ENCODE measurements at regions not wholly inside any gene's neighbourhood (a gene's known extent, or its start where the extent isn't known, plus 50 kb on each side); places are given as distances from the start of the nearest gene placed in this dataset.

GRCh38 chr13:62598708-62599107, 1183.1 kb upstream of the PCDH20 start:
- H3K4me1 ChIP-seq (ENCODE audit: control insufficient read depth, insufficient read depth, low read length) = no peaks in the 10 kb centered on the region
- H3K4me3 ChIP-seq (ENCODE audit: low read depth, low read length) = no peak overlapping the region
- no peaks in the 10 kb centered on the region for H3K27me3 ChIP-seq (ENCODE audit: control insufficient read depth, insufficient read depth, low read length)
- H3K36me3 ChIP-seq (ENCODE audit: control insufficient read depth, insufficient read depth, low read length) = no peaks in the 10 kb centered on the region
- no peak overlapping the region for H3K27ac ChIP-seq (ENCODE audit: low read depth, low read length)
- no peak overlapping the region for H3K9ac ChIP-seq (ENCODE audit: low read depth, low read length)
- H3K9me3 ChIP-seq (ENCODE audit: control insufficient read depth, insufficient read depth, low read length) = no peaks in the 10 kb centered on the region

GRCh38 chr13:62595976-62596375, 1180.3 kb upstream of the PCDH20 start:
- Histone ChIP-seq H3K9me3 (ENCODE audit: control insufficient read depth, insufficient read depth, low read length) (no peaks in the 10 kb centered on the region), H3K36me3 (ENCODE audit: control insufficient read depth, insufficient read depth, low read length) (no peaks in the 10 kb centered on the region), H3K4me3 (ENCODE audit: low read depth, low read length) (no peak overlapping the region), H3K27me3 (ENCODE audit: control insufficient read depth, insufficient read depth, low read length) (no peaks in the 10 kb centered on the region), H3K4me1 (ENCODE audit: control insufficient read depth, insufficient read depth, low read length) (no peaks in the 10 kb centered on the region), H3K27ac (ENCODE audit: low read depth, low read length) (no peak overlapping the region), H3K9ac (ENCODE audit: low read depth, low read length) (no peak overlapping the region)

- H3K27me3 ChIP-seq (ENCODE audit: control insufficient read depth, insufficient read depth, low read length) = no peaks in the 10 kb centered on the region
- no peak overlapping the region for H3K27ac ChIP-seq (ENCODE audit: low read depth, low read length)
- H3K4me3 ChIP-seq (ENCODE audit: low read depth, low read length) = no peak overlapping the region
- no peaks in the 10 kb centered on the region for H3K9me3 ChIP-seq (ENCODE audit: control insufficient read depth, insufficient read depth, low read length)
- H3K9ac ChIP-seq (ENCODE audit: low read depth, low read length) = no peak overlapping the region
- H3K4me1 ChIP-seq (ENCODE audit: control insufficient read depth, insufficient read depth, low read length) = no peaks in the 10 kb centered on the region
- no peaks in the 10 kb centered on the region for H3K36me3 ChIP-seq (ENCODE audit: control insufficient read depth, insufficient read depth, low read length)
Observed at GRCh38 chr13:62593804-62594203, 1178.2 kb upstream of the PCDH20 start.

- no peaks in the 10 kb centered on the region for H3K9me3 ChIP-seq (ENCODE audit: control insufficient read depth, insufficient read depth, low read length)
- H3K4me3 ChIP-seq (ENCODE audit: low read depth, low read length) = no peak overlapping the region
- H3K36me3 ChIP-seq (ENCODE audit: control insufficient read depth, insufficient read depth, low read length) = no peaks in the 10 kb centered on the region
- no peaks in the 10 kb centered on the region for H3K4me1 ChIP-seq (ENCODE audit: control insufficient read depth, insufficient read depth, low read length)
- H3K27ac ChIP-seq (ENCODE audit: low read depth, low read length) = no peak overlapping the region
- H3K9ac ChIP-seq (ENCODE audit: low read depth, low read length) = no peak overlapping the region
- no peaks in the 10 kb centered on the region for H3K27me3 ChIP-seq (ENCODE audit: control insufficient read depth, insufficient read depth, low read length)
Observed at GRCh38 chr13:62583466-62583865, 1167.8 kb upstream of the PCDH20 start.

- Histone ChIP-seq H3K9ac (ENCODE audit: low read depth, low read length) (no peak overlapping the region), H3K36me3 (ENCODE audit: control insufficient read depth, insufficient read depth, low read length) (no peaks in the 10 kb centered on the region), H3K4me3 (ENCODE audit: low read depth, low read length) (no peak overlapping the region), H3K27me3 (ENCODE audit: control insufficient read depth, insufficient read depth, low read length) (no peaks in the 10 kb centered on the region), H3K9me3 (ENCODE audit: control insufficient read depth, insufficient read depth, low read length) (no peaks in the 10 kb centered on the region), H3K27ac (ENCODE audit: low read depth, low read length) (no peak overlapping the region), H3K4me1 (ENCODE audit: control insufficient read depth, insufficient read depth, low read length) (no peaks in the 10 kb centered on the region)
Observed at GRCh38 chr13:62578402-62578801, 1162.8 kb upstream of the PCDH20 start.

GRCh38 chr13:62564770-62565169, 1149.1 kb upstream of the PCDH20 start:
- no peak overlapping the region for H3K9ac ChIP-seq (ENCODE audit: low read depth, low read length)
- H3K4me3 ChIP-seq (ENCODE audit: low read depth, low read length) = no peak overlapping the region
- no peaks in the 10 kb centered on the region for H3K36me3 ChIP-seq (ENCODE audit: control insufficient read depth, insufficient read depth, low read length)
- H3K9me3 ChIP-seq (ENCODE audit: control insufficient read depth, insufficient read depth, low read length) = no peaks in the 10 kb centered on the region
- H3K27ac ChIP-seq (ENCODE audit: low read depth, low read length) = no peak overlapping the region
- H3K27me3 ChIP-seq (ENCODE audit: control insufficient read depth, insufficient read depth, low read length) = no peaks in the 10 kb centered on the region
- H3K4me1 ChIP-seq (ENCODE audit: control insufficient read depth, insufficient read depth, low read length) = no peaks in the 10 kb centered on the region

- Histone ChIP-seq H3K27ac (ENCODE audit: low read depth, low read length) (no peak overlapping the region), H3K36me3 (ENCODE audit: control insufficient read depth, insufficient read depth, low read length) (no peaks in the 10 kb centered on the region), H3K9ac (ENCODE audit: low read depth, low read length) (no peak overlapping the region), H3K9me3 (ENCODE audit: control insufficient read depth, insufficient read depth, low read length) (no peaks in the 10 kb centered on the region), H3K4me1 (ENCODE audit: control insufficient read depth, insufficient read depth, low read length) (no peaks in the 10 kb centered on the region), H3K27me3 (ENCODE audit: control insufficient read depth, insufficient read depth, low read length) (no peaks in the 10 kb centered on the region), H3K4me3 (ENCODE audit: low read depth, low read length) (no peak overlapping the region)
Observed at GRCh38 chr13:62563251-62563650, 1147.6 kb upstream of the PCDH20 start.

GRCh38 chr13:62556978-62557377, 1141.3 kb upstream of the PCDH20 start:
- Histone ChIP-seq H3K27ac (ENCODE audit: low read depth, low read length) (no peak overlapping the region), H3K4me1 (ENCODE audit: control insufficient read depth, insufficient read depth, low read length) (no peaks in the 10 kb centered on the region), H3K27me3 (ENCODE audit: control insufficient read depth, insufficient read depth, low read length) (no peaks in the 10 kb centered on the region), H3K9me3 (ENCODE audit: control insufficient read depth, insufficient read depth, low read length) (no peaks in the 10 kb centered on the region), H3K9ac (ENCODE audit: low read depth, low read length) (no peak overlapping the region), H3K4me3 (ENCODE audit: low read depth, low read length) (no peak overlapping the region), H3K36me3 (ENCODE audit: control insufficient read depth, insufficient read depth, low read length) (no peaks in the 10 kb centered on the region)

- Histone ChIP-seq H3K27ac (ENCODE audit: low read depth, low read length) (no peak overlapping the region), H3K4me1 (ENCODE audit: control insufficient read depth, insufficient read depth, low read length) (no peaks in the 10 kb centered on the region), H3K9ac (ENCODE audit: low read depth, low read length) (no peak overlapping the region), H3K36me3 (ENCODE audit: control insufficient read depth, insufficient read depth, low read length) (no peaks in the 10 kb centered on the region), H3K27me3 (ENCODE audit: control insufficient read depth, insufficient read depth, low read length) (no peaks in the 10 kb centered on the region), H3K4me3 (ENCODE audit: low read depth, low read length) (no peak overlapping the region), H3K9me3 (ENCODE audit: control insufficient read depth, insufficient read depth, low read length) (no peaks in the 10 kb centered on the region)
Observed at GRCh38 chr13:62551588-62551987, 1135.9 kb upstream of the PCDH20 start.

GRCh38 chr13:62544928-62545327, 1129.3 kb upstream of the PCDH20 start:
- Histone ChIP-seq H3K9me3 (ENCODE audit: control insufficient read depth, insufficient read depth, low read length) (no peaks in the 10 kb centered on the region), H3K36me3 (ENCODE audit: control insufficient read depth, insufficient read depth, low read length) (no peaks in the 10 kb centered on the region), H3K9ac (ENCODE audit: low read depth, low read length) (no peak overlapping the region), H3K4me3 (ENCODE audit: low read depth, low read length) (no peak overlapping the region), H3K27me3 (ENCODE audit: control insufficient read depth, insufficient read depth, low read length) (no peaks in the 10 kb centered on the region), H3K4me1 (ENCODE audit: control insufficient read depth, insufficient read depth, low read length) (no peaks in the 10 kb centered on the region), H3K27ac (ENCODE audit: low read depth, low read length) (no peak overlapping the region)

GRCh38 chr13:62537593-62537992, 1121.9 kb upstream of the PCDH20 start:
- H3K4me3 ChIP-seq (ENCODE audit: low read depth, low read length) = no peak overlapping the region
- H3K9me3 ChIP-seq (ENCODE audit: control insufficient read depth, insufficient read depth, low read length) = no peaks in the 10 kb centered on the region
- H3K27ac ChIP-seq (ENCODE audit: low read depth, low read length) = no peak overlapping the region
- no peaks in the 10 kb centered on the region for H3K4me1 ChIP-seq (ENCODE audit: control insufficient read depth, insufficient read depth, low read length)
- H3K27me3 ChIP-seq (ENCODE audit: control insufficient read depth, insufficient read depth, low read length) = no peaks in the 10 kb centered on the region
- no peak overlapping the region for H3K9ac ChIP-seq (ENCODE audit: low read depth, low read length)
- no peaks in the 10 kb centered on the region for H3K36me3 ChIP-seq (ENCODE audit: control insufficient read depth, insufficient read depth, low read length)

- Histone ChIP-seq H3K4me1 (ENCODE audit: control insufficient read depth, insufficient read depth, low read length) (no peaks in the 10 kb centered on the region), H3K27ac (ENCODE audit: low read depth, low read length) (no peak overlapping the region), H3K9ac (ENCODE audit: low read depth, low read length) (no peak overlapping the region), H3K36me3 (ENCODE audit: control insufficient read depth, insufficient read depth, low read length) (no peaks in the 10 kb centered on the region), H3K4me3 (ENCODE audit: low read depth, low read length) (no peak overlapping the region), H3K27me3 (ENCODE audit: control insufficient read depth, insufficient read depth, low read length) (no peaks in the 10 kb centered on the region), H3K9me3 (ENCODE audit: control insufficient read depth, insufficient read depth, low read length) (no peaks in the 10 kb centered on the region)
Observed at GRCh38 chr13:62525652-62526051, 1110.0 kb upstream of the PCDH20 start.
